ENCODE measurements at regions not wholly inside any gene's neighbourhood (a gene's known extent, or its start where the extent isn't known, plus 50 kb on each side); places are given as distances from the start of the nearest gene placed in this dataset.

DNA sequence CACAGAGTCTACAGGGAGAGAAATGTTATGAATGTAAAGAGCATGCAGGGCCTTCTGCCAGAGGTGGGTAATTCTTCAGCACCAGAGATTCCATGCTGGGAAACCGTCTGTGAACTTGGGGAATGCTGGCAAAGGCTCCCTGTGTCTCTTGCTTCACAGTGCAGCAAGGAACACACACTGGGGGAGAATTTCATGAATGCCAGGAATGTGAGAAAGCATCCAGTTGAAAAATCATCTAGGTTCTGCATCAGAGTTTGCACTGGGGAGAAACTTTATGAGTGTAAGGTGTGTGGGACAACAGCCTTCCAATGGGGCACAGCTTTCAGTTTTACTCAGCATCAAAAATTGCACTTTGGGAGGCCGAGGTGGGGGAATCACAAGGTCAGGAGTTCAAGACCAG is 224.3 kb upstream of the IGFBP3 start:
- Histone ChIP-seq H4K20me1 (ENCODE audit: insufficient read depth) (no peaks in the 10 kb centered on the region), H3K4me3 (replicated peaks in 1 of 2; ENCODE audit: low read depth in 1 of 2, low read length in 2 of 2) (no peak overlapping the region), H3K79me2 (ENCODE audit: insufficient read depth, low read length) (no peaks in the 10 kb centered on the region), H3K27me3 (ENCODE audit: insufficient read depth, low read length) (no peaks in the 10 kb centered on the region), H3K36me3 (ENCODE audit: control insufficient read depth in 1 of 2, insufficient read depth in 2 of 2, low read length in 2 of 2) (no peaks in the 10 kb centered on the region; a peak in 1 of 4 replicates), H3K27ac (ENCODE audit: low read depth, low read length) (no peak overlapping the region), H3K9me3 (ENCODE audit: control insufficient read depth in 1 of 2, insufficient read depth in 1 of 2, low read depth in 1 of 2, low read length in 2 of 2) (no peaks in the 10 kb centered on the region), H3K4me2 (ENCODE audit: low read length) (peak overlapping the region; percentile 18; the same call in 1 of the 2 replicates), H3K4me1 (ENCODE audit: control insufficient read depth in 1 of 2, insufficient read depth in 2 of 2, low read length in 2 of 2) (peaks cover 0 to 16% of the 10 kb centered on the region in 2 experiments; a peak in 2 of 4 replicates), H3K9me2 (ENCODE audit: insufficient read depth) (no peaks in the 10 kb centered on the region), H3K9ac (ENCODE audit: low read length) (no peak overlapping the region), H2AFZ (ENCODE audit: low read depth, low read length, poor library complexity, severe bottlenecking) (no peak overlapping the region)
- RAD21 ChIA-PET (ENCODE audit: low non-redundant PET in 1 of 2, low total read pairs in 2 of 2, uncharacterized antibody in 2 of 2, unreplicated experiment in 2 of 2), result no interaction called here
- BruUV-seq (replicated peaks), result no TSS peak
- DNase-seq (ENCODE audit: low read depth, low spot score) (no peak), ATAC-seq (peak; percentile 61; the same call in 1 of the 2 replicates)
- intact Hi-C loops (cut with micrococcal nuclease), result no loop called here
- CTCF ChIA-PET, result no interaction called here
- POLR2A ChIA-PET, result no interaction called here
- TF ChIP-seq FOSL1 (IDR thresholded peaks at IDR 0.05; ENCODE audit: low read depth), result no peak
- TF ChIP-seq, protein P1, sequence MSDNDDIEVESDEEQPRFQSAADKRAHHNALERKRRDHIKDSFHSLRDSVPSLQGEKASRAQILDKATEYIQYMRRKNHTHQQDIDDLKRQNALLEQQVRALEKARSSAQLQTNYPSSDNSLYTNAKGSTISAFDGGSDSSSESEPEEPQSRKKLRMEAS (IDR thresholded peaks at IDR 0.05), result no peak
- no peak for TF ChIP-seq ZNF274 (IDR thresholded peaks at IDR 0.05; ENCODE audit: low read depth, low read length)
- no peak for TF ChIP-seq SRF (IDR thresholded peaks at IDR 0.05; ENCODE audit: low read depth)
- TF ChIP-seq, protein P2, sequence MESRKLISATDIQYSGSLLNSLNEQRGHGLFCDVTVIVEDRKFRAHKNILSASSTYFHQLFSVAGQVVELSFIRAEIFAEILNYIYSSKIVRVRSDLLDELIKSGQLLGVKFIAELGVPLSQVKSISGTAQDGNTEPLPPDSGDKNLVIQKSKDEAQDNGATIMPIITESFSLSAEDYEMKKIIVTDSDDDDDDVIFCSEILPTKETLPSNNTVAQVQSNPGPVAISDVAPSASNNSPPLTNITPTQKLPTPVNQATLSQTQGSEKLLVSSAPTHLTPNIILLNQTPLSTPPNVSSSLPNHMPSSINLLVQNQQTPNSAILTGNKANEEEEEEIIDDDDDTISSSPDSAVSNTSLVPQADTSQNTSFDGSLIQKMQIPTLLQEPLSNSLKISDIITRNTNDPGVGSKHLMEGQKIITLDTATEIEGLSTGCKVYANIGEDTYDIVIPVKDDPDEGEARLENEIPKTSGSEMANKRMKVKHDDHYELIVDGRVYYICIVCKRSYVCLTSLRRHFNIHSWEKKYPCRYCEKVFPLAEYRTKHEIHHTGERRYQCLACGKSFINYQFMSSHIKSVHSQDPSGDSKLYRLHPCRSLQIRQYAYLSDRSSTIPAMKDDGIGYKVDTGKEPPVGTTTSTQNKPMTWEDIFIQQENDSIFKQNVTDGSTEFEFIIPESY (IDR thresholded peaks at IDR 0.05; ENCODE audit: extremely low read depth, insufficient replicate concordance, low read length), result no peak
- TF ChIP-seq CEBPB (IDR thresholded peaks at IDR 0.05; ENCODE audit: low read depth), result no peak
- TF ChIP-seq EZH2 (IDR thresholded peaks at IDR 0.05), result no peak
- no peak for TF ChIP-seq ZFX (IDR thresholded peaks at IDR 0.05)
- TF ChIP-seq, protein P3, sequence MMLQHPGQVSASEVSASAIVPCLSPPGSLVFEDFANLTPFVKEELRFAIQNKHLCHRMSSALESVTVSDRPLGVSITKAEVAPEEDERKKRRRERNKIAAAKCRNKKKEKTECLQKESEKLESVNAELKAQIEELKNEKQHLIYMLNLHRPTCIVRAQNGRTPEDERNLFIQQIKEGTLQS (IDR thresholded peaks at IDR 0.05), result no peak
- TF ChIP-seq JUND (IDR thresholded peaks at IDR 0.05), result no peak
- TF ChIP-seq EZH2phosphoT487 (IDR thresholded peaks at IDR 0.05; ENCODE audit: borderline replicate concordance), result no peak
- no peak for TF ChIP-seq CTCF (IDR thresholded peaks at IDR 0.05 in 2 of 3, conservative IDR thresholded peaks at IDR 0.05 in 1 of 3; ENCODE audit: borderline replicate concordance in 1 of 3, insufficient read depth in 1 of 3, low read depth in 2 of 3, low read length in 2 of 3)
- TF ChIP-seq CBX3 (IDR thresholded peaks at IDR 0.05; ENCODE audit: low read depth), result no peak
- no peak for TF ChIP-seq ELF1 (IDR thresholded peaks at IDR 0.05; ENCODE audit: borderline replicate concordance, low read depth)
- no peak for TF ChIP-seq EGR1 (IDR thresholded peaks at IDR 0.05; ENCODE audit: low read depth)
- TF ChIP-seq POLR2AphosphoS5 (IDR thresholded peaks at IDR 0.05; ENCODE audit: low read depth, low read length), result no peak
- TF ChIP-seq YY1 (IDR thresholded peaks at IDR 0.05; ENCODE audit: extremely low read depth, insufficient replicate concordance, low read depth, low read length), result no peak
